ENCODE measurements at regions not wholly inside any gene's neighbourhood (a gene's known extent, or its start where the extent isn't known, plus 50 kb on each side); places are given as distances from the start of the nearest gene placed in this dataset.

DNA sequence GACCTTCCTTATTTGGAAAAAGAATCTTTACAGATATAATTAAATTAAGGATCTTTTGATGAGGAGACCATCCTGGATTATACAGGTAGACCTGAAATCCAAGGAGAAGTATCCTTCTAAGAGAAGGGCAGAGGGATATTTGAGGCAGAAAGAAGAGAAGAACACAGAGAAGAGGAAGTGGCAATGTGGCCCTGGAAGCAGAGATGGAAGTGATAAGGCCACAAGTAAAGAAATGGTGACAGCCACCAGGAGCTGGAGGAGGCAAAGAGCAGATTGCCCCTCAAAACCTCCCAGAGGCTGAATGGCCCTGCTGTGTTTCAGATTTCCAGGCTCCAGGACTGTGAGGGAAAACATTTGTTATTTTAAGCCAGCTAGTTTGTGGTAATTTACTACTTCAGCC lies 93.0 kb upstream of the ANKRD55 start:
- no peak for DNase-seq
- H3K4me3 Mint-ChIP-seq = no peak overlapping the region
- ChIA-PET CTCF (interaction anchor here (1.3 kb wide), 1 partner anchor 56 kb away, joined by 4 read pairs; no protein-coding TSS in a partner anchor), POLR2A (interaction anchor here (4.0 kb wide), 1 partner anchor 9 kb away, joined by 28 read pairs; no protein-coding TSS in a partner anchor)
- no peaks in the 10 kb centered on the region for H3K9me3 Mint-ChIP-seq
- intact Hi-C loops (cut with micrococcal nuclease) = loop anchor here (5.0 kb wide), 2 partner anchors 241 to 346 kb away; no protein-coding TSS in a partner anchor
- H3K27me3 Mint-ChIP-seq = no peaks in the 10 kb centered on the region
- peaks cover 50% of the 10 kb centered on the region for H3K4me1 Mint-ChIP-seq
- ATAC-seq (ENCODE audit: low read depth) = no peak
- no peaks in the 10 kb centered on the region for H3K36me3 Mint-ChIP-seq (ENCODE audit: low read depth)
- TF ChIP-seq, protein P1, sequence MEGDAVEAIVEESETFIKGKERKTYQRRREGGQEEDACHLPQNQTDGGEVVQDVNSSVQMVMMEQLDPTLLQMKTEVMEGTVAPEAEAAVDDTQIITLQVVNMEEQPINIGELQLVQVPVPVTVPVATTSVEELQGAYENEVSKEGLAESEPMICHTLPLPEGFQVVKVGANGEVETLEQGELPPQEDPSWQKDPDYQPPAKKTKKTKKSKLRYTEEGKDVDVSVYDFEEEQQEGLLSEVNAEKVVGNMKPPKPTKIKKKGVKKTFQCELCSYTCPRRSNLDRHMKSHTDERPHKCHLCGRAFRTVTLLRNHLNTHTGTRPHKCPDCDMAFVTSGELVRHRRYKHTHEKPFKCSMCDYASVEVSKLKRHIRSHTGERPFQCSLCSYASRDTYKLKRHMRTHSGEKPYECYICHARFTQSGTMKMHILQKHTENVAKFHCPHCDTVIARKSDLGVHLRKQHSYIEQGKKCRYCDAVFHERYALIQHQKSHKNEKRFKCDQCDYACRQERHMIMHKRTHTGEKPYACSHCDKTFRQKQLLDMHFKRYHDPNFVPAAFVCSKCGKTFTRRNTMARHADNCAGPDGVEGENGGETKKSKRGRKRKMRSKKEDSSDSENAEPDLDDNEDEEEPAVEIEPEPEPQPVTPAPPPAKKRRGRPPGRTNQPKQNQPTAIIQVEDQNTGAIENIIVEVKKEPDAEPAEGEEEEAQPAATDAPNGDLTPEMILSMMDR (IDR thresholded peaks at IDR 0.05) = no peak
- H3K27ac Mint-ChIP-seq = no peak overlapping the region

GRCh38 chr5:56325039-56325438 lies 91.9 kb upstream of the ANKRD55 start:
- no peak for DNase-seq
- CTCF ChIA-PET = no interaction called here
- intact Hi-C loops (cut with micrococcal nuclease) = loop anchor here (5.0 kb wide), 2 partner anchors 242 to 347 kb away; no protein-coding TSS in a partner anchor
- Mint-ChIP-seq H3K9me3 (no peaks in the 10 kb centered on the region), H3K27me3 (no peaks in the 10 kb centered on the region), H3K4me3 (no peak overlapping the region), H3K36me3 (ENCODE audit: low read depth) (no peaks in the 10 kb centered on the region), H3K27ac (no peak overlapping the region), H3K4me1 (peaks cover 39% of the 10 kb centered on the region)
- TF ChIP-seq, protein P1 (IDR thresholded peaks at IDR 0.05) = no peak
- POLR2A ChIA-PET = interaction anchor here (0.5 to 1.2 kb wide), 2 partner anchors 8 to 169 kb away, joined by 3 to 5 read pairs; no protein-coding TSS in a partner anchor
- ATAC-seq (ENCODE audit: low read depth) = no peak

GRCh38 chr5:56323505-56323904 lies 90.4 kb upstream of the ANKRD55 start:
- no peak overlapping the region for H3K27ac Mint-ChIP-seq

GRCh38 chr5:56322592-56322991 lies 89.5 kb upstream of the ANKRD55 start:
- H3K4me1 Mint-ChIP-seq = peaks cover 35% of the 10 kb centered on the region
- DNase-seq (no peak), ATAC-seq (ENCODE audit: low read depth) (no peak)
- no peak overlapping the region for H3K4me3 Mint-ChIP-seq
- no peaks in the 10 kb centered on the region for H3K27me3 Mint-ChIP-seq
- TF ChIP-seq, protein P1 (IDR thresholded peaks at IDR 0.05) = no peak
- intact Hi-C loops (cut with micrococcal nuclease) = no loop called here
- H3K9me3 Mint-ChIP-seq = no peaks in the 10 kb centered on the region
- H3K36me3 Mint-ChIP-seq (ENCODE audit: low read depth) = no peaks in the 10 kb centered on the region
- ChIA-PET POLR2A (no interaction called here), CTCF (no interaction called here)
- H3K27ac Mint-ChIP-seq = no peak overlapping the region

More at GRCh38 chr5:56323505-56323904, 90.4 kb upstream of the ANKRD55 start:
- Mint-ChIP-seq H3K4me1 (peaks cover 35% of the 10 kb centered on the region), H3K4me3 (no peak overlapping the region), H3K36me3 (ENCODE audit: low read depth) (no peaks in the 10 kb centered on the region), H3K9me3 (no peaks in the 10 kb centered on the region), H3K27me3 (no peaks in the 10 kb centered on the region)
- ChIA-PET POLR2A (no interaction called here), CTCF (interaction anchor here (1.7 kb wide), 1 partner anchor 53 kb away, joined by 4 read pairs; no protein-coding TSS in a partner anchor)
- TF ChIP-seq, protein P1 (IDR thresholded peaks at IDR 0.05) = no peak
- DNase-seq = no peak
- ATAC-seq (ENCODE audit: low read depth) = no peak
- intact Hi-C loops (cut with micrococcal nuclease) = no loop called here

GRCh38 chr5:56321236-56321881 lies 88.2 kb upstream of the ANKRD55 start:
- Mint-ChIP-seq H3K9me3 (no peaks in the 10 kb centered on the region), H3K27ac (no peak overlapping the region), H3K27me3 (no peaks in the 10 kb centered on the region), H3K4me1 (peaks cover 37% of the 10 kb centered on the region), H3K4me3 (no peak overlapping the region), H3K36me3 (ENCODE audit: low read depth) (no peaks in the 10 kb centered on the region)
- TF ChIP-seq, protein P1 (IDR thresholded peaks at IDR 0.05) = no peak
- ChIA-PET CTCF (no interaction called here), POLR2A (no interaction called here)
- intact Hi-C loops (cut with micrococcal nuclease) = no loop called here
- DNase-seq (no peak), ATAC-seq (ENCODE audit: low read depth) (no peak)

Measured in activated B cell treated with CpG ODN at 0.5 μM for 24 hours (primary cell).